HG03521 (cell line): ENCODE measurements at regions not wholly inside any gene's neighbourhood (a gene's known extent, or its start where the extent isn't known, plus 50 kb on each side); places are given as distances from the start of the nearest gene placed in this dataset.
A peak's percentile ranks its signal among the peaks of the same experiment; 100 is the strongest.
"Not testable (repeated sequence)": the region's sequence is repeated elsewhere in the genome, so short reads cannot be mapped to it uniquely, and the experiment has no call there.

Experiments
- ATAC-seq: cut with Tn5 transposase; IDR thresholded peaks from one replicate; pipeline ENCODE4 v1.9.1; 2021; ENCODE audit warnings: mild to moderate bottlenecking, moderate library complexity; ENCODE audit not compliant: unreplicated experiment

DNA sequence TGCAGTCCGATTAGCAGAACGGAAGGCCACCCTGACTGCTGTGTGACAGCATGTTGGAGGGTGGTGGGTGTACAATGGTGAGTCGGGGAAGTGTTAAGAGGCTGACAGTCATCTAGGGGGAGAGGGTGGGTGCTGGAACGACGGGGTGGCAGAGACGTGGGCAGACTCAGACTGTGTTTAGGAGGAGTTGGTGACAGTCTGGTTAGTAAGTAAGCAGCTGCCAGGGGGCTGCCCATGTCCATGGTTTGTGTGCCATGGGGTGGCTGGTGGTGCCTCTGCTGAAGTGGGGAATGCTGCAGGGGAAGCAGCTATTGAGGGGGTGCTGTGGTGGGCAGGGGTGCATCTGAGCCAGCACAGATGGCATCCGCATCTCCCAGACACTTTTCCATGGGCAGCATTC lies 51.3 kb upstream of the BOD1 start:
- no peak for ATAC-seq

DNA sequence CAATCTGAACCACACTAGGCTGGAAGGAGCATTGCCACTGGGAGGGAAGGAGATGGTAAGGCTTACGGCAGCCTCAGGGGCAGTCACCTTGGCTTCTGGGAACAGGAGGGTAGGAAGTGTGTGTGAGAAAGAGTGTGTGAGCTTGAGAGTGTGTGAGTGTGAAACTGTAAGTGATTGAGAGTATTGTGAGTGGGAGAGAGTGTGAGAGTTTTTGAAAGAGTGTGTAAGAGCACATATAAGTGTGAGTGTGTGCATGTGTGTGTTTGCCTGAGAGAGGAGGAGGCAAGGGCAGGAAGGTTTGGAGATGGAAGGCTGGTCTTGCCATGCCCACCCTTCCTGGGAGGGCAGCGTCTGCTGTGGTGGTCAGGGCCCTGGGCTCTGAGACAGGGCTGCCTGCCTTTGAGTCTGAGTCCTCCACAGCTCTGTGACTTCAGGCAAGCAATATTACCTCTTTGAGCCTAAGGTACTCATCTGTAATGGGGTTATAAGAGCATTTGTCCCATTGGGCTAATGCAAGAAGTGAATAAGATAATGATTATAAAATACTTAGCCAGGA lies 51.9 kb upstream of the BOD1 start:
- no peak for ATAC-seq

DNA sequence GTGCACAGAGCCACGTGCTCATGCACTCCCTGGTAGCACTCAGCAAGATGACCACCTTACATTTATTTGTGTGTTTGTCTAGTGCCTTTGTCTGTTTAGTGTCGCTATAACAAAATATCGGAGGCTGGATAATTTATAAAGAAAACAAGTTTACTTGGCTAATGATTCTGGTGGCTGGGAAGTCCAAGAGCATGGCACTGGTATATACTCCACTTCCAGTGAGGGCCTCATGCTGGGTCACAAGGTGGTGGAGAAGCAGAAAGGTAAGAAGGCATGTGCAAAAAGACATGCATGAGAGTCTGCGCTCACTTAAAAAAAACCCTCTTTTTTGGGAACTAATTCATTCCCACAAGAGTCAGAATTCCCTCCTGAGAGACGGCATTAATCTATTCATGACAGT lies 52.5 kb upstream of the BOD1 start:
- no peak for ATAC-seq

DNA sequence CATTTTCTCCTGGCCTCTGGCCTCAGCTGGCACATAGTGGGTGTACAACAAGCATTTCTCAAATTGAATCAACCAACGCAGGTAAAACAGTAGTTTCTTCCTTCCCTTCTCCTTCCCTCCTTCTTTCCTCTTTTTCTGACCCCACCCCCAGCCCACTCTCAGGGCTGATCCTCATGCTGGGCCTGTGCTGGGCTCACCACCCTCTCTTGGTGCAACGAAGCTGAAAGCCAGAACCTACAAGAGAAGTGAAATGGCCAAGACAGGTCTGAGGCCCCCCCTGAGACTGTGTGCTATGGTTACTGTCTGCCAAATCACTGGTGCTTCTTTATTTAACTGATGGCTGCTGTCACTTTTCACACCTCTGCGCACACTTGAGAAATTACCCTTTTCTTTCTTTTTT lies 53.0 kb upstream of the BOD1 start:
- no peak for ATAC-seq

DNA sequence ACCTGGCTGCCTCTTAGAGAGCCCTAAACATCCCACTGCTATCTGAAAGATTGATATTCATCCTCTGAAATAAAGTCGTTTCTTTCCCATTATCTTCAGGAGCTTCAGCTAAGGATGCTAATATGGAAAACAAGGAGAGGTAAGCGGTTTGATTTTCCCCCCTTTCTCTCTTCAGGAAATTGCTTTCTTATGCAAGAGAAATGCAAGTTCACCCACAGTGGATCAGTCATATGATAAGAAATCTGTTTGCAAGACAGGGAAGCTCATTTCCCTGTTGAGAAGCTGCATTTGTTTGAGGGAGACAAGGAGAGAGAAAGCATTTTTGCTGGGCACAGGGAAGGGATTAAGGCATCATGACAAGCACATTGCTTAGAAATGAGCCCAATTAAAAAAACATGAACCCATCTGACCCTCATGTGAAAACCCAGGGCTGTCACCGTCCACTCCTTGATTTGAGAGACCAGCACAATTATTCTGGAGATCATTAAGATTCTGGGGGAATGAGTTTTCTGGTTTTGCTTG lies 53.7 kb upstream of the BOD1 start:
- no peak for ATAC-seq

DNA sequence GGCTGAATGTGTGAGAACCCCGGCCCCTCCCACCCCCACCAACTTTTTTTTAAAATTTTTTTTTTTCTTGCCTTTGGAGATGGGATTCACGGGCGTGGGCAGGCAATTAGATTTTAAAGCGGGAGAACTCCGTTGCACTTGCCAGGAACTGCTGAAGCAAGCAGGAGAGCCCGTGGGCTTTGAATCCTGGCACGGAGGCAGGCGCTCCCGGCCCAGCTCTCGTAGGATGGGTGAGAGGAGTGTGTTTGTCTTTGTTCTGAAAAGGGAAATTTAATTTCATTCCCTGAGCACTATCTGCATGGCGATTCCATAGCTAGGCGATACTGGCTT lies 54.3 kb upstream of the BOD1 start:
- no peak for ATAC-seq

DNA sequence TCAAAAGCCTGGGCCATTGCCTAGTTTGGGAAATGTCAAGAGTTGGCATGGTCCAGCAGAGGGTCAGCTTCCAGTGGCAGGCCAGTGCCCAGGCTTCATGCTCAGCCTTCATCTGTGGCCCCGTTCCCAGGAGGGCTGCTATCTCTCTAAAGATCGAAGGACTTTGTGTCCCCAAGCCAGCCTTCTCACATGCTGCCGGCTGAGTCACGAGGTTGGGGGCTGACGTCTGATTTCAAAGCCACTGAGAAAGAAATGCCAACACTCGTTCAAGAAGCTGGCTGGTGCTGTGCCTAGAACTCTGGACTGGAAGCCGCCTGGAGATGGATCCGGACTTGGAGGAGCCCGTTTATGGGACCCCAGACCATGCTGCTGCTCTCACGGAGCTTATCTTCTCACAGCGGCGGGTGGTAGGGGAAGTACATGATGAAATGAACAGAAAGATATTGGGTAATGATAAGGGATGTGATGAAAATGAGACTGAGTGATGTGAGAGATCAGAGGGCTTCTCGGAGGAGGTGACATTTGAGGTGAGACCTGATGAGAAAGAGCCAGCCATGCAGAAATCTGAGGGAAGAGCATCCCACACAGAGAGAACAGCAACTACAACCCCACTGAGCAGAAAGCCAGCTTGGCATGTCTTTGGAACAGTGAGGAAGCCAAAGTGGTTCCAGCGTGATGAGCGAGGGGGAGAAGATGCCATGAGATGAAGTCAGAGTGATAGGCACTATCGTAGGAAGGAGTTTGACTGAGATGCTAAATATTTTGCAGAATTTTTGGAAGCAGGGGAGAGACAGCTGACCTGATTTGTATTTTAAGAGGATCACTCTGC lies 54.9 kb upstream of the BOD1 start:
- ATAC-seq: no peak

DNA sequence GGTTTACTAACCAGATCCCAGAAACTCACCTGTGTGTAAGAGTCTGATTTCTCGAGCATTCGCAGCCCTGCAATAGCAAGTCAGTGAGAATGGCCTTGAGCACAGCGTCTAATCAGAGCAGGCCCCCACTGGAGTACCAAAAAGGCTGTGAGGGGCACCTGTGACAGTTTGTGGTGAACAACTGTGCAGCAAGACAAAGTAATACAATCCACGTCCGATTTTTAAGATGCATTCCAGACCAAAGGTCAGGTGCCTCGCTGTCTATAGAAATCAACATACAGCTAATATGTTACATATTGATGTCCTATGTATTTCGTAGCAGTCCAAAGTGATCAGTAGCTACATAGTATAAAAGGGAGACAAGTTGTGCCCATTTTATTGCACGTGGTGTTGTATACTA lies 55.7 kb upstream of the BOD1 start:
- no peak for ATAC-seq

DNA sequence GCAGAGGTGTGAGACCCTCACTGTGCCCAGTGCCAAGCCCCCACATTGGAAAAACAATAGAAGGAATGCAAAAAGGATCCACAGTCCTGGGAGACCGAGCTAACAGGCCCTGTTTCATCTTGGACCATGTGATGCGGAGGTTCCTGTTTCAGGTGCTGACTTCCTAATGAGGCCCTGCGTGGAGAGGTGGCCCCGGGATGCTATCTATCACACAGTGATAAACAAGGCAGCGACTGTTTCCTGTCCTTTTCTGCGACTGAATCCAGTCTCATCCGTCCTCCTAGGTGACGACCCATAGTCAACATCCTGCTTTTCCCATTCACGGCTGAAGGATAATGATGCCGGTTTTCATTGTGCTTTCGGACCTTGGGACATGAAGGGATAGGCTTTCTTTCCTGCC lies 56.4 kb upstream of the BOD1 start:
- ATAC-seq: no peak

DNA sequence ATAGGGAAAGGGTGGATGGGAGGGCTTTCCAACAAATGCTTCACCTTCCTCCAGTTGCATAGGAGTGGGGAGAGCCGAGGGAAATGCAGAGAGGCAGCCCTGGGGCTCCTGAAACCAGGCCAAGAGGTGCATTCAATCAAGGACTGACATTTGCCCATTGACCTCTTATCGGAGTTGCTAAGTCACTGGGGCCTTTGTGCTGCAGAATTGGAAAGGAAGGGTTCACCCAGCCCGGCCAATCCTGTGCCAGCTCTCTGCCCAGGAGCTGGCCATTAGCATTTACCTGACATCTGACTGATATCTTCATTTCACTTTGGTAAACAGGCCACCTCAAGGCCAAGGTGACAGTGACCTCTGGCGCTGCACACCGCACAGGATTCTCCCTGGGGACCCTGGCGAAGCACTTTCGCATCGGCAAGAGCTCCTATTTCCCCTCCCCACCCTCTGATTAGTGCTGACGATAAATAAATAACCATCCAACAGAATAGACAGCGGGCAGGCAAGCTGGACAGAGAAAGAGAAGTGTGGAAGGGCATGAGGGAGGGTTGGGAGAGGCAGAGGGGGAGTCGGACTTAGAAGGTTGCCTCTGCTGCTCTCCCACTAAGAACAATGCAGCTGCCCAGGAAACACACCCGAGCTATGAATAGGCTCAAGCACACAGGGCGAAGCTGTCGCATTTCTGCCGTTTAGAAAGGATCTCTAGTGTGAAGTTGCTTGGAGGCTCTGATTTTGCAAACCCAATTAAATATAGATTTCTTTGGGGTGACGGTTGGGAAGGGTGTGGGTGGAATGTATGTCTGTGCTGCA lies 57.0 kb upstream of the BOD1 start:
- no peak for ATAC-seq

DNA sequence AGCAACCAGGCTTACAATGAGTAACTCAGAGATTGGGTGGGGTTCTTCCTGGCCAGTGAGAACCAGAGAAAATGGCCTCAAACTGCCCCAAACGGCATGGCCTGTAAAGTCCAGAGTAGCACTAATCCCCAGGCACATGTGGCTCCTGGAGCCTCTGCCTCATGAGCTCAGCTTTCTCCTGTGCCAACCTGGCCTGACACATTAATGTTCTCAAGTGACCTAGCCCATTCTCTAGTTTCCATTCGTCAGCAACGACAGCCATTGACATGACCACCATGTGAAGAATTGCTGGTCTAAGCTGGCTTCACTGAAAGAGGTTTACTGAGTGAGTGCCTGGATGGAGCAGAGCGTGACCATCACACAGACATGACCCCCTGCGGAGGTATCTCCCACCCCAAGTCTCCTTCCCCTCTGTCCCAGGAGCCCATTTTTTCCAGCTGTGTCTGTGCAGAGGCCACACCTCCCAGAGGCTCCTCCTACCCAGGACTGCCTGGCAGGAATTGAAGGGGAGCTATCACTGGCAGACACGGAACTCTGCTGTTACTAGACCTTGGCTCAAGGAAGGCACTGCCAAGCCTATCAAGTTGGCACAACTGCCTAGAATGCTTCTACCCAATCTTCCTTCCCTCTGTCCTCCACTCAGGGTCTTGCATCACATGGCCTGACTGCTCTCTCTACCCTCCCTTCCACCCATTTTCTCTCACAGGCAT lies 59.0 kb upstream of the BOD1 start:
- ATAC-seq: no peak

DNA sequence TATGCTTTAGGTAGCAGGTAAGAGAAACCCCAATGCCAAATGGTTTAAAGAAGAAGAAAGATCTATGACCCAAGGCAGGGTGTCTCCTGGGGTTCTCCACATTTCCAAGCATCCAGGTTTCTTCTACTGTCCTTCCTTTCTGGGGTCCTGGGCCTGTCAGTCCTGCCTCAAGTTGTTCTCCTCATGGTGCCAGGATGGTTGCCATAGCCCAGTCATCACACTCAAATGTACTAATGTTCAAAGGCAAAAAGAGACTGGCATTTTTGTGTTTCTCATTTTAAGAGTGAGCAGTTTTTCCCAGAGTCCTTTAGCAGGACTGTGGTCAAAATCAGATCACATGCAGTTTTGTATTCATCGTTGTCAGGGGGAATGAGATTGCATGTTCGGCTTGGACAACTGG lies 59.9 kb upstream of the BOD1 start:
- no peak for ATAC-seq

DNA sequence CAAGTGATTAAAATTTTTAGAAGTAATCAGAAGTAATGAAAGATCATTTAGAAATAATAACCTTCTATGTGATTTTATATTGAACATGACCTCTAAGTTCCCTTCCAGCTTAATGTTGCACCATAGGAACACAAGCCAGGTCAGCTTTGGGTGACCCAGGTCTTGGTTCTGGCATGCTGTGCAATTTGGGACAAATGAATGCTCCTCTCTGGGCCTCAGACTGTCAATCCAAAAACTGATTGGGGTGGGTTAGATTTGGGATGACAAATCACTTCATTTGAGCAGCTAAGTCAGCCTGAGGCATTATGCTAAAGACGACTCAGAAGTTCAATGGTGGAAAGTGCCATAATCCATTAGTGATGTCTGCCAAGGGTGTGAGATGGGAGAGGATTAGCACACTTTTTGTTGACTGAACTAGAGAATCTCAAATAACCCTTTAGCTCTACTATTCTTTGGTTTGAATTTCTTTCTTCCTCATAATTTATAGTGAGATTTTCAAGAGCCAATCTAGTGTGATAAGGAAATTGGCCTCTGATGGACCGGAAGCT lies 60.7 kb upstream of the BOD1 start:
- ATAC-seq: no peak

DNA sequence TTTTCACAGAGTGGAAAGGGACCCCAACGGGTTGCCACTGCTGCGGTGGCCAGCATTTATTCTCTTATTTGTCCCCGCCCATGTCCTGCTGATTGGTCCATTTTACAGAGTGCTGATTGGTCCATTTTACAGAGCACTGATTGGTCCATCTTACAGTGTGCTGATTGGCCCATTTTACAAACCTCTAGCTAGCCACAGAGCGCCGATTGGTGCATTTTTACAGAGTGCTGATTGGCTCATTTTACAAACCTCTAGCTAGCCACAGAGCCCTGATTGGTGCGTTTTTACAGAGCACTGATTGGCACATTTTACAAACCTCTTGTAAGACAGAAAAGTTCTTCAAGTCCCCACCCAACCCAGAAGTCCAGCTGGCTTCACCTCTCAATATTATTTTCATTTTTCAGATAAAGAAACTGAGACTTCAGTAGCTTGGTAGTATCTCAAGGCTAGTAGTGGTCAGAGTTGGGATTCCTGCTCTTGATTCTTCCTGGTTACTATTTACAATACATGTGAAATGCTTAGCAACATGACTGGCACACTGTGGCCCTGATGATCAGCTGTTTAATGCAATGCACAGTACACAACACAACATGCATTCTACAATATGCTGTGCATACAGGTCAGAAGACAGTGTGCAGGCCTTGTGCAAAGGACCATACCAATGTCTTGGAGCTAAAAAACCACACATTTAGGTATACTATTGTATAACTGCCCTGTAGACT lies 63.6 kb upstream of the BOD1 start:
- peak; percentile 76 for ATAC-seq

DNA sequence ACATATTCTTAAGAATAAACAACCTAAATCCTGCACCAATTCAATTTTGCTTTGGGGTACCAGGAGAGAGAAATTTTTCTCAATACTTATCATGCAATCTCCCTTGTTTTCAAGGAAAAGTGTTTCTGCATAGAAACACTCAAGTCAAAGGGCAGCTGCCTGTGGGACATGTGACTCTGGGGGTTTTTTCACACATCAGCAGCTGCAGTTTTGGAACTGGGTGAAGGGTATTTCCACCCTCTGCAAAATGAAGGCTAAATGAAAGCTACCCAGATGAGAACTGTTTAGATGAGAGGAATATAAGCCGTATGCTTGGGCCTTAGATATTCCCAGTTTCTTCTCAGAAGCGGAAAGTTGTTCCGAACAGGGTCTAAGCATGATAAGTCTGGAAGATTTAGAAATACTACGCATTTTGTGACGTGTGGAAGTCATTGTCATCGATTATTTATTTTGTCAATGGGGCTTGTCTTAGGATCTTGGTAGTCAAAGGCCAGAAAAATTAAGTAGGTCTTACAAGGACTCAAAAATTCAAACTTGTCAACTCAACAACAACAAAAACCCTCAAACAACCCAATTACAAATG lies 64.3 kb upstream of the BOD1 start:
- no peak for ATAC-seq

DNA sequence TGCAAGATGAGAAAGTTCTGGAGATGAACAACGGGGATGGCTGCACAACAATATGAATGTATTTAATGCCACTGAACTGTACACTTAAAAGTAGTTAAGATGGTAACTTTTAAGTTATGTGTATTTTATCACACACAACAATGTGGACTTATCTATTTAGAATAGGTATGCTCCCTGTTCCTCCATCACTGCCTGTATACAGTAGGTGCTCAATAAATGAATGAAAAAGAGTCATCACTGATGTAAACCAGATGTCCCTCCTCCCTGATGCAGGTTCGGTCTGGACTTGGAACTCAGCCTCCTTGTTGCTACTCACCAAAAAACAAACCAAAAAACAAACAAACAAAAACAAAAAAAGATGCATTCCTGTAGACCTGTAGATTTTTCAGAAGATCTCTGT lies 65.9 kb upstream of the BOD1 start:
- ATAC-seq: no peak

DNA sequence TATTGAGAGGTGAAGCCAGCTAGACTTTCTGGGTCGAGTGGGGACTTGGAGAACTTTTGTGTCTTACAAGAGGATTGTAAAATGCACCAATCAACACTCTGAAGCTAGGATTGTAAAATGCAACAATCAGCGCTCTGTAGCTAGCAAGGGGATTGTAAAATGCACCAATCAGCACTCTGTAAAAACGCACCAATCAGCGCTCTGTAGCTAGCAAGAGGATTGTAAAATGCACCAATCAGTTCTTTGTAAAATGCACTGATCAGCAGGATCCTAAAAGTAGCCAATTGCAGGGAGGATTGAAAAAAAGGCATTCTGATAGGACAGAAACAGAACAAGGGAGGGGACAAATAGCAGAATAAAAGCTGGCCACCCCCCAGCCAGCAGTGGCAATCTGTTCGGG lies 68.1 kb upstream of the BOD1 start:
- not testable (repeated sequence) for ATAC-seq

DNA sequence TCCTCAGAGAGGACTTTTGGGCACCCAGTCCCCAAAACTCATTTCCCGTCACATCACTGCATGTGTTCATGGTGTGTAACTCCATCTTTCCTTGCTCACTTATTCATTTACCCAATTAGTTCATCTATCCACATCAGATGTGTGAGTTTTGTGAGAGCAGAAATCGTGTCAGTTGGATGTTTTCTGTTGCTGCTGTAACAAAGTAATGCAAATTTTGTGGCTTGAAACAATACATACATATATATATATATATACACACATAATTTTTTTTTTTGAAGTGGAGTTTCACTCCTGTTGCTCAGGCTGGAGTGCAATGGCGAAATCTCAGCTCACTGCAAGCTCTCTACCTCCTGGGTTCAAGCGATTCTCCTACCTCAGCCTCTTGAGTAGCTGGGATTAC lies 70.5 kb upstream of the BOD1 start:
- no peak for ATAC-seq

DNA sequence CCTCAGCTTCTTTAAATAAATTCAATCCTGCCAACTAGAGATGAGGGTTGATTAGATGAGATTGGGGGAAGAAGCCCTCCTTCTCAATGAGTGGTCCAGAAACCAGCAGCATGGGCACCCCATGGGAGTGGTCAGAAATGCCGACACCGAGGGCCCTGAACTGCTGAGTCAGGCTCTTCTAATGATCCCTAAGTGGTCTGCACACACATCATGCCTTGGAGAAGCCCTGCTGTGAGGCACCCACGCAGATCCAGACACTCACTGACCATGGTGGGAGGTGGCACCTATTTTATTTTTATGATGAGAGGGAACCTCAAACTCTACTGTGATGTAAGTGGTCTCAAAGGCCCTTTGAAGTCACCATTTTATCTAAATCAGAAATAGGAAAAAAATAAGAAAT lies 72.3 kb upstream of the BOD1 start:
- ATAC-seq: no peak

DNA sequence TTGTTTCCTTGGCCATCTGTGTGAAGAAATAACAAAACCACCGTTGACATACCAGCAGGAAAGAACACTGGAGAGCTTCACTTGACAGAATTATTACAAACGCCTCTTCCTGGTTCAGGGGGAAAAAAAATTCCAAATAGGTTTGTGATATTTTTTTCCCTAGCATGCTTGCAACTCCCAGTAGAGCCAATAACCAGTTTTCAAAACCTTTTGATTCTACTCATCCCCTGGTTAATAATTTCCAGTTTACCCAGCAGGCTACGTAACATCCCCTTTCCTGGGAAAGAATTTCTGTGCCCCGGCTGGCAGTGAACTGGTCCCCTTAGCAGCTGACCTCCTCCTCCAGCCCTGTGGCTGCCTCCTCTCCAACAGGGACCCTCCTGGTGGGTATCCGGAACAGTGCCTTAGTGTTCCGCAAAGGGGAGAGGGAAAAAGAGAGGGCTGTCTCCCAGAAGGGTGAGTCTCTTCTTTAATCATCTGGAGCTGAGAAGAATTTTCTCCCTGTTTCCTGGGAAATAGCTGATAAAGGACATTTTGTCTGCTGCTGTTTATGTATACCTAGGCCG lies 72.8 kb upstream of the BOD1 start:
- ATAC-seq: no peak
